HepG2 (cell line): ENCODE measurements at regions not wholly inside any gene's neighbourhood (a gene's known extent, or its start where the extent isn't known, plus 50 kb on each side); places are given as distances from the start of the nearest gene placed in this dataset.
A peak's percentile ranks its signal among the peaks of the same experiment; 100 is the strongest.

ENCODE experiments used
- ARID5B ChIP-seq: IDR thresholded peaks from 2 replicates; pipeline ENCODE4 v1.4.0; 2020; ENCODE audit warnings: mild to moderate bottlenecking, missing genetic modification reagents
- E2F5 ChIP-seq: sonication (generic); formaldehyde crosslinking; conservative IDR thresholded peaks from 2 replicates; pipeline ENCODE4 v1.4.0; 2020; ENCODE audit warnings: missing genetic modification reagents
- MLLT10 ChIP-seq: sonication (generic); formaldehyde crosslinking; IDR thresholded peaks from 2 replicates; pipeline ENCODE4 v1.4.0; 2020; ENCODE audit warnings: missing genetic modification reagents
- SOX6 ChIP-seq, 2 experiments: fragments of 450-650 bp in 1 of 2; sonication (generic) in 1 of 2; formaldehyde crosslinking in 1 of 2; IDR thresholded peaks; 2 replicates each; pipeline versions ENCODE4 v1.4.0 to v1.6.1; 2017 to 2020; ENCODE audit warnings: antibody characterized with exemption in 1 of 2, mild to moderate bottlenecking in 1 of 2, missing genetic modification reagents in 1 of 2
- STAG1 ChIP-seq: sonication (generic); formaldehyde crosslinking; IDR thresholded peaks from 2 replicates; pipeline ENCODE4 v1.4.0; 2020; ENCODE audit warnings: missing genetic modification reagents
- TCF7 ChIP-seq: sonication (generic); IDR thresholded peaks from 2 replicates; pipeline ENCODE4 v1.6.1; 2016; ENCODE audit warnings: antibody characterized with exemption, low read depth
- TCF7L2 ChIP-seq: IDR thresholded peaks from 2 replicates; pipeline ENCODE4 v1.6.1; 2011; ENCODE audit warnings: mild to moderate bottlenecking, low read depth, low read length, moderate library complexity
- WIZ ChIP-seq: sonication (generic); formaldehyde crosslinking; IDR thresholded peaks from 2 replicates; pipeline ENCODE4 v1.5.1; 2020; ENCODE audit warnings: mild to moderate bottlenecking, missing genetic modification reagents
- ZBTB37 ChIP-seq: sonication (generic); formaldehyde crosslinking; IDR thresholded peaks from 2 replicates; pipeline ENCODE4 v1.4.0; 2020; ENCODE audit warnings: mild to moderate bottlenecking, missing genetic modification reagents
- ZIK1 ChIP-seq: sonication (generic); formaldehyde crosslinking; IDR thresholded peaks from 2 replicates; pipeline ENCODE4 v1.5.0; 2020; ENCODE audit warnings: mild to moderate bottlenecking, low read depth, missing genetic modification reagents, borderline replicate concordance
- ZNF225 ChIP-seq: sonication (generic); formaldehyde crosslinking; IDR thresholded peaks from 2 replicates; pipeline ENCODE4 v1.4.0; 2020; ENCODE audit warnings: mild to moderate bottlenecking, missing genetic modification reagents
- ZNF292 ChIP-seq: sonication (generic); formaldehyde crosslinking; IDR thresholded peaks from 2 replicates; pipeline ENCODE4 v1.8.1; 2022; ENCODE audit warnings: mild to moderate bottlenecking, low read depth, missing genetic modification reagents, borderline replicate concordance
- ZNF3 ChIP-seq: IDR thresholded peaks from 2 replicates; pipeline ENCODE4 v1.7.0; 2017; ENCODE audit warnings: inconsistent platforms
- ZNF441 ChIP-seq: sonication (generic); formaldehyde crosslinking; IDR thresholded peaks from 2 replicates; pipeline ENCODE4 v1.7.0; 2021; ENCODE audit warnings: missing genetic modification reagents, borderline replicate concordance
- ZNF569 ChIP-seq: sonication (generic); formaldehyde crosslinking; IDR thresholded peaks from 2 replicates; pipeline ENCODE4 v1.5.0; 2020; ENCODE audit warnings: mild to moderate bottlenecking, missing genetic modification reagents, moderate library complexity, borderline replicate concordance
- ZNF609 ChIP-seq: sonication (generic); formaldehyde crosslinking; IDR thresholded peaks from 2 replicates; pipeline ENCODE4 v1.4.0; 2020; ENCODE audit warnings: mild to moderate bottlenecking, missing genetic modification reagents, borderline replicate concordance
- ZNF629 ChIP-seq: sonication (generic); formaldehyde crosslinking; conservative IDR thresholded peaks from 2 replicates; pipeline ENCODE4 v1.5.0; 2020; ENCODE audit warnings: missing genetic modification reagents
- ZNF709 ChIP-seq: sonication (generic); formaldehyde crosslinking; IDR thresholded peaks from 2 replicates; pipeline ENCODE4 v1.5.0; 2020; ENCODE audit warnings: mild to moderate bottlenecking, missing genetic modification reagents
- ZNF792 ChIP-seq: IDR thresholded peaks from 2 replicates; pipeline ENCODE4 v1.6.1; 2016
- ZSCAN29 ChIP-seq: sonication (generic); formaldehyde crosslinking; conservative IDR thresholded peaks from 2 replicates; pipeline ENCODE4 v1.4.0; 2020; ENCODE audit warnings: mild to moderate bottlenecking, missing genetic modification reagents

- 0 out of 2 replicates have a peak, but pooled peaks have one; percentile 48 for TF ChIP-seq ZNF792 (CRISPR knock-in tag)
- no peak for TF ChIP-seq MLLT10 (CRISPR knock-in tag)
- TF ChIP-seq ZNF441 (CRISPR knock-in tag), result 0 out of 2 replicates have a peak, but pooled peaks have one; percentile 36
- TF ChIP-seq WIZ, result peak; percentile 65; the same call in 1 of the 2 replicates
- TF ChIP-seq E2F5 (CRISPR knock-in tag), result no peak
- no peak for TF ChIP-seq ZNF569 (CRISPR knock-in tag)
- no peak for TF ChIP-seq ZNF225 (CRISPR knock-in tag)
- TF ChIP-seq ZSCAN29 (CRISPR knock-in tag), result 0 out of 2 replicates have a peak, but pooled peaks have one; percentile 55
- no peak for TF ChIP-seq ZNF629
- TF ChIP-seq ZNF3 (CRISPR knock-in tag), result no peak
- peak; percentile 13; the same call in 1 of the 2 replicates for TF ChIP-seq TCF7
- peak; percentile 81 for TF ChIP-seq ARID5B
- no peak for TF ChIP-seq SOX6 (IDR thresholded peaks at IDR 0.05)
- peak; percentile 35; the same call in 1 of the 2 replicates for TF ChIP-seq SOX6 (CRISPR knock-in tag; IDR thresholded peaks at IDR 0.05)
- TF ChIP-seq ZNF709, result 0 out of 2 replicates have a peak, but pooled peaks have one; percentile 40
- TF ChIP-seq ZNF609 (CRISPR knock-in tag), result 0 out of 2 replicates have a peak, but pooled peaks have one; percentile 57
- TF ChIP-seq ZBTB37, result no peak
- no peak for TF ChIP-seq TCF7L2
- peak; percentile 64; the same call in 1 of the 2 replicates for TF ChIP-seq ZNF292 (CRISPR knock-in tag)
- no peak for TF ChIP-seq ZIK1 (CRISPR knock-in tag)
- TF ChIP-seq STAG1 (CRISPR knock-in tag), result 0 out of 2 replicates have a peak, but pooled peaks have one; percentile 3
Observed at GRCh38 chr4:23962462-23962861, 72.6 kb upstream of the PPARGC1A start (continued).
